ENCODE measurements at regions not wholly inside any gene's neighbourhood (a gene's known extent, or its start where the extent isn't known, plus 50 kb on each side); places are given as distances from the start of the nearest gene placed in this dataset.

- TF ChIP-seq, protein P1, sequence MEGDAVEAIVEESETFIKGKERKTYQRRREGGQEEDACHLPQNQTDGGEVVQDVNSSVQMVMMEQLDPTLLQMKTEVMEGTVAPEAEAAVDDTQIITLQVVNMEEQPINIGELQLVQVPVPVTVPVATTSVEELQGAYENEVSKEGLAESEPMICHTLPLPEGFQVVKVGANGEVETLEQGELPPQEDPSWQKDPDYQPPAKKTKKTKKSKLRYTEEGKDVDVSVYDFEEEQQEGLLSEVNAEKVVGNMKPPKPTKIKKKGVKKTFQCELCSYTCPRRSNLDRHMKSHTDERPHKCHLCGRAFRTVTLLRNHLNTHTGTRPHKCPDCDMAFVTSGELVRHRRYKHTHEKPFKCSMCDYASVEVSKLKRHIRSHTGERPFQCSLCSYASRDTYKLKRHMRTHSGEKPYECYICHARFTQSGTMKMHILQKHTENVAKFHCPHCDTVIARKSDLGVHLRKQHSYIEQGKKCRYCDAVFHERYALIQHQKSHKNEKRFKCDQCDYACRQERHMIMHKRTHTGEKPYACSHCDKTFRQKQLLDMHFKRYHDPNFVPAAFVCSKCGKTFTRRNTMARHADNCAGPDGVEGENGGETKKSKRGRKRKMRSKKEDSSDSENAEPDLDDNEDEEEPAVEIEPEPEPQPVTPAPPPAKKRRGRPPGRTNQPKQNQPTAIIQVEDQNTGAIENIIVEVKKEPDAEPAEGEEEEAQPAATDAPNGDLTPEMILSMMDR (IDR thresholded peaks at IDR 0.05; ENCODE audit: poor library complexity) = no peak
- TF ChIP-seq EZH2phosphoT487 (IDR thresholded peaks at IDR 0.05; ENCODE audit: low read depth, severe bottlenecking, unreplicated experiment) = no peak
- no peak for TF ChIP-seq EZH2 (IDR thresholded peaks at IDR 0.05; ENCODE audit: borderline replicate concordance)
These were observed 282.9 kb downstream of the SOX9 start for GRCh38 chr17:72403713-72404209.
